Endometrium (tissue), 2 donors: ENCODE measurements at regions not wholly inside any gene's neighbourhood (a gene's known extent, or its start where the extent isn't known, plus 50 kb on each side); places are given as distances from the start of the nearest gene placed in this dataset.

ENCODE experiments used
- FAIRE-seq: peaks from 2 replicates; lab custom pipeline; 2012; peaks lifted over from hg19 to GRCh38; lab: Jason Lieb, UNC
- donor health status: control.
- donor health status: control.

DNA sequence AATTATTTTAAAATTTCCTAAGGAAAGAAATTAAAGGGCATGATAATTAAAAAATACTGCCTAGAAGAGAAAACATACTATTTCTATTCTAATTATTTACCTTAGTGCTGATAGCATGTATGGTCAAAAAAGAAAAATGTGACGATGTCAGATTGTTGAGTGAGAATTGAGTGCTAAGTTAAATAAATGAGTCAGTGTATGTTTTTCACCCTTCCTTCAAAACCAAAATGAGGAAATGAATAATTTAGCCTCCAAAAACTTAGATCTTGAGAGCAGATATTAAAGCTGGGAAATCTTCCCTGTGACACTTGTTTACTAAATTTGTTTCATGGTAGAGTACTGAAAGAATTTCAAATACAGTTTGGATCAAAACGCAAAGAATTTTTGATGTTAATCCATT lies 58.6 kb upstream of the NYAP2 start:
- no peak for FAIRE-seq

DNA sequence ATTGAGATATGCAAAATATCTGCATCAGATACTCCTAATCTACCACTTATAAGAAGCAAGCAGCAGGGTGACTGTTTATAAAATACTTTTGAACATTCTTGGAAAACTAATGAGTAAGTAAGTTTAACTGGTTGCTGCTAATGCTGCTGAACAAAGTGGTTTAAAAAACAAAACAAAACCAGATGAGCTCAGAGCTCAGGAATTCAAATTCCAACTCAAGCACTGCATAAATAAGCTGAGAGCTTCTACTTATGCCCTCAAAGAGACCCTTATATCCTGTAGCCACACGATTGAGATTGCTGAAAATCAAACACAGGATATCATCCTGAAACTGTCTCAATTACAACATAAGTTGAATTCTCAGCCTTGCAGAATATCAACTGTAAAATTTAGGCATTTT lies 62.3 kb upstream of the NYAP2 start:
- FAIRE-seq = no peak

DNA sequence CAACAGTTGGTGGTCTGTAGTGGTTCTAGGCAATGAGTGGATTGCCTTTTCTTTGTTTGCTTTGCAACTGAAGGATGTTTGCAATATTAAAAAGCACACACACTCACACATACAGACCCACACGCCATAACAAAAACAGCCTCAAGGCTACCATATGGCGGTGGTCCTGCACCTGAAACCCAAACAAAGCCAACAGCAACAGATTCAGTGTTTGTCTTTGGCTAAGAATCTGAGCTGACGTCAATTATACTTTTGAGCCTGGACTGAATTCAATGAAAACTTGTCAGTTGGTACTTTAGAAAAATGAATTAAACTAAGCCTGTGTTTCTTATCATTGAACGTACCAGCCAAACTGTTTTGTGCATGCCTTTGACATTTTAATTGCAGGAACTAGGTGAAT lies 65.0 kb upstream of the NYAP2 start:
- FAIRE-seq = no peak

DNA sequence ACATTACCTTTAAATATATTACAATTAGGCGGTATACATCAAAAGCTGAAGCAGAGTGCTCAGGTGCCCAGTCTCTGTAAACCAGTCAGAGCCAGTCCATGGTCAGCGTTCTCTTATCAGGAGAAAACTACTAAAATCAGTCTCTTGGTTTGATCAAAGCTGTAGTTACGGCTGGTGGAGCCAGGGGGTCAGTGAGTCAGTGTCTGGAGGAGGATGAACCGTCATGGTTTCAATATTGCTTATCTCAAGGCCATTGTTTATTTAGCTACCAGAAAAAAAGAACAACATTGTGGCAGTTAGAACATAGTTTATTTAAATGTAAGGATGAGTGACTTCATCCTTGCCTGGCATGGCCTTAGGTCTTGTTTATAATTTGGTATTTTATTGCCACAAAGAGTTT lies 71.3 kb upstream of the NYAP2 start:
- no peak for FAIRE-seq

DNA sequence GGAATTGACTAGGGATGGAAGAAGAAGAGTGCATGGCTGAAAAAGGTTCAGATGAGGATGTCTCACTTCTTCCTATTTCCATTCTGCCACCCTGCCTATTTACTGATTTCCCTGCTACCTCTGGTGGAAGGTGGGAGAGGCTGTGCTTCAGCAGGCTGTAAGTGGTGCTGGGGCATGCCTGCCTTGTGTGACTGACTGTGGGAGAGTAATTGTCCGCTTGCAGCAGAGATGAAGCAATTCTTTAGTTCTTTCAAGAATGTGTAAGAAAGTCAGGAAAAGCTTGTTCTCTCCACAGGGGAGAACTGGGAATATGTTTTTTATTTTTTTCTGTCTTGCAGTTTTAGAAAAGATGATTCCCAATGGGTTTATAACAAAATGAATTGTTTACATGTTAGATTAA lies 72.5 kb upstream of the NYAP2 start:
- no peak for FAIRE-seq

DNA sequence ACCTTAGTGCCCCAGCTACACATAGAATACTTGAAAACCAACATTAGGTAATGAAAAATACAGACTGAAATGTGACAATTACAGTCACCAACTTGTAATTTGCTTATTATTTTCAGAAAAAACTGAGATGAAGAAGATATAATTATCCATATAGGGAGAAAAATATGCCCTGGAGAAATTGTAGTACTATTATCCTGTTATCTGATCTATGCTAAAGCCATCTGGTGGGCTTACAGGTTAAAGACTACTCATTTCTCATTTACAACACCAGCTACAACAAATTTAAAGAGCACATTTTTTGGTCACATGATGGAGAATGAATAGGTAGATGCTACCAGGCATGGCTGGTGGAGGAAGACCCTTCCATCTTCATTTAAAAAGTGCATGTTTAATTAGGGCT lies 79.6 kb upstream of the NYAP2 start:
- no peak for FAIRE-seq

DNA sequence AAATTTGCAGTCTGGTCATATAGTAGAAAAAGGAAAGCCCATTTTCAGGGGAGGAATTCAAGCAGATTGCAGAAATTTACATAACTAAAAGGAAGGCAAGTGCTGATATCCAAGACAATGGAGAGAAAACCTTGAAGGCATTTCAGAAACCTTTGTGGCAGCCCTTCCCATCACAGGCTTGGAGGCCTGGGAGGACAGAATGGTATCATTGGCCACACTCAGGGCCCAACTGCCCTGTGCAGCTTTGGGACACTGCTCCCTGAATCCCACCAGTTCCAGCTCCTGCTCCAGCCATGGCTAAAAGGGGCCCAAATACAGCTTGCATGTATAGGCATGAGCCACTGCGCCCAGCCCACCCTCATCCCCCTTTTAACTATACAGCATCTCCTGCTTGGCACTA lies 81.1 kb upstream of the NYAP2 start:
- FAIRE-seq = no peak

DNA sequence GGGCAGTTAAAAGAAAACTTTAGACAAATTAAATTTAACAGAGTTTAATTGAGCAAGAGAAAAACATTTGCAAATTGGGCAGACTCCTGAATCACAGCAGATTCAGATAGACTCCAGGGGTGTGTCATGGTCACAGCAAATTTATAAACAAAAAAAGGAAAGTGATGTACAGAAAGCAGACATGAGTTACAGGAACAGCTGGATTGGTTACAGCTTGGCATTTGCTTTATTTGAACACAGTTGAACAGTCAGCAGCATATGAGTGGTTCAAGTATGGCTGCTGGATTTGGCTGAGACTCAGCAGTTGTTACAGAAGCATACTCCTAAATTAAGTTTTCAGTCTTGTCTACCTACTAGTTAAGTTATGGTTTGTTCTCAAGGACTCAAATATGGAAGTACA lies 82.3 kb upstream of the NYAP2 start:
- FAIRE-seq = no peak

DNA sequence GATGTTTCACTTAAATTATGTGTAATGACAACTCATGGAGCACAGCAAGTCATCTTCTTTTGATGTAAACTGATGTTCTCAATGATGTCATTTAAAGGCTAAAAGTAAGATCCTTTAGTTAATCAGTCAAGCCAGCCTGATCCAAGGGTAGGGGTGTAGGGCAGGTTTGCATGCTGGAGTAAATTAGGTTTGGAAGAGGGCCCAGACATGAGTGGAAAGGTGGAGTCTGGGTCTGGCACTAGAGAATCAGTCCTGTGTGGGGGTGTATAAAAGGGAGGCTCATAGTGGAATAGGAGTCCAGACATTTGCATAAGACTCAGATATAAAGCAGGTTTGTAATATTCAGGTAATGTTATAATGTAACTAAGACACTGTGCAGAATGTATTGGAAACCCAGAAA lies 88.8 kb upstream of the NYAP2 start:
- FAIRE-seq = no peak

DNA sequence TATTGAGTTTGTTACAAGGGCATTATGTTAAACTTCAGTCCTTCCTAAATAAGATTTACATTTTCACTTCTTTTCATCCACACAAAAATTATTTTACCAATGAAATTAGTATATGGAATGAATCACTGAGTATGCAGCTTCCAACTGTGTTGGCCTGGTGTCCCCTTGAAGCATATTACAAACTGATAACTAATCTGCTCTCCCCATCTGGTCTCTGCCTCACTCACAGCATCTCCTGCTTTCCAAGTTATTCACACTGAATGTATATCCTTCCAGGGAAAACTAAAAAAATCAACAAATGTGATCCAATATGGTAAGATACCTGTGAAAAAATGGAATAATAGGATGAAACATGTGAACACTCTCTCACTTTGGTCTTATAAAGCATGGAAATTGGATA lies 90.0 kb upstream of the NYAP2 start:
- no peak for FAIRE-seq

DNA sequence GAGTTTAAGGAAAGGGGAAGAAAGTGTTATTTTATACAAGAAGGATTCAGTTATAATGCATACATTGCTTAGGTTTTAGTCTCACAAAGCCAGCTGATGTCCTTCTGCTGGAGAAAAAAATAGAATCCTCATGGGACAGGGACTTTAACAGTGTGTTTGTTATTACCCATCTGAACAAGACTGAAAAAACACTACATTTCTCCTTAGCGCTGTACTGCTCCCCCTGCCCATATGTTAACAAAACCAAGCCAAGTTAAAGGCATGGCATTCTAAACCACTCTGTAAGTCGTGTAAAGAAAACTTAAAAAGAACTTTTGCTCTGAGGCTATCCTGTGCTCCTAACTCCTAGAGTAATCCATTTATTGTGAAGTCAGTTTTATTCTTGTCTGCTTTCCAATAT lies 102.6 kb upstream of the NYAP2 start:
- no peak for FAIRE-seq

DNA sequence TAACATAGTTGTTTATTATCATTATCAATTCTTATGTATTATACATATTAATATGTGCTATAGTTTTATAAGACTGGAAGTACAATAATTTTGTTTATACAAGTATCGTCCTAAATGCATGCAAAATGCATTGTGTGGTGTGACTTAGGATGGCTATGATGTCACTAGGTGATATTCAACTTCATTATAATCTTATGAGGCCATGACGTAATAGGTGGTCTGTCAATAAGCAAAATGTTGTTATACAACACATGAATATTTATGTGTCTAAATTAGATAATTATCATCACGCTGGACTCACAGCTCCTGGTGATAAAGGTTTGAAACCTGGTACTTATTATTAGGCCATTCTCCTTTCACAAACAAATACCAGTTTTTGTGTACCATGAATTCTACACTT lies 104.4 kb upstream of the NYAP2 start:
- no peak for FAIRE-seq

DNA sequence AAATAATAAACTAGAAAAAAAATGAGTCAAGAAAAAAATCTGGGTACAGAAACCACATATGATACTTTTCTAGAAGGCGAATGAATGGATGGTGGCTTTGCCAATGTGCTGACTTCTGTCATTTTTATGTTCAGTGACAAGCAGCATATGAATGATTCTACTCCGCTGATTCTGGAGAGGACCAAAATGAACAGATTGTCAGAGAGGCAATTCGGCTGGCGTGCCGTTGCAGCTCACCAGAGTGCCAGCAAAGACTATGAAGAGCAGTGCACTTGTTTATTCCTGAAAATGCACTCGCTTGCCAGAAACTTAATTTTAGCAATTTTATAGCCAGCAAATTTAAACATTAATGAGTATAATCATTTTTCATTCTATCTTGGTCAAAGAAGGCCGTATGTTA lies 105.9 kb upstream of the NYAP2 start:
- FAIRE-seq = no peak

DNA sequence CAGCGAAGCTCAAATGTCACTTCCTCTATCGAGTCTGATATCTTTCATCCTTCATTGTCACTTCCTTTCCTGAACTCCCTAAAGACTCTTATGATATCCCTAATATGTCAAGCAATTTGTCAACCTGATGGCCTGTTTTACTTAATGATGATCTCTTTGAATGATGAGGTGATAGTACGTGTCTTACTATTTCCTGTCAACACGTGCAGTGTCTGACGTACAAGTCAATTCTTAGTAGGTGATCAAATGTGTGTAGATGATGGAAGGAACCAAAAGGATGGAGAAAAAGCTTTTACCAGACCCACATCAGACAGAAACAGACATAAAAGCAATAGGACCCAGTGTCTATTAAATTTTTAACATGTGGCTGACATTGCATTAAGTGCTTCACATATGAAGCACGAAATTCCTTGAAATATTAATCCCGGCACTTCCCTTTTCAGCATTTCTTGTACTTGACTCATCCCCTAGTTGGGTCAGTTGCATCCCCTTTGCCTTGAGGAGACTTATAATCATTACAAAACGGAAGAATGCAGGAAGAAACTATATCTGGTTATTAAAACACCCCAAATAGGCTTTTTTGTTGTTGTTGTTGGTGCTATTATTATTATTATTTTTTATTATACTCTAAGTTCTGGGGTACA lies 108.6 kb upstream of the NYAP2 start:
- no peak for FAIRE-seq

DNA sequence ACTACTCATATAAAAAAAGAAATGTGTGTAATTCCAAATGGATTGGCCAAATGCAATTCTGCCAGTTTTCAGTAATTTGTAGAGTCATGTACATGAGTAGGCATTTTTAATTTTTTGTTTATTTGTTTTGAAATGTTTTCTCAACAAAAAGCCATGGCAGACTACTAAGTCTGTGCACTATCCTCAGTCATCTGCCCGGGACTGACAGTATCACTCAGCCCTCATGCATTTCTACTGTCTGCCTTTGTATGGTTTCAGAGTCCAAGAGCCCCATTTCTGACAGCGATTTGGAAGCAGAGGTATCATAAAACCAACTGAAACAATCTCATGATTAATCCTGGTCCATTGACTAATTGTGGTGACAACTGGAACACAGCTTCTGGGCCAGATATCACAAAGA lies 109.9 kb upstream of the NYAP2 start:
- FAIRE-seq = no peak

DNA sequence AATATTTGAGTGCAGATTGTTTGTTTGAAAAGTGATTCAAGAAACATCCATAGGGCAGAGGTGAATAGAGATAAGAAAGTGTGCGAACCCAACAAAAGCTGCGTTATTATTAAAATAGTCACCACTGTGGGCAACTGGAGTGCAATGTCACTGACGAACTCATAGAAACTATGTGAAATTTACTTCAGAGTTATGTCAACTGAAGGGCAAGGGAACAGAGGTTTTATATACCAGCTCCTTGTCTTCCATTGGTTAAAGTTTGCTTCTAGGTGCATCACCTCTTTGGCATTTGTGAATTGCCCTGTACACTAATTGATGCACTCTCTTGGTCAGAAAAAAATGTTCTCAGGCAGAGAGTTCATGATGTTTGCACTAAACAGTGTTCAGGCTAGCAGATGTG lies 110.5 kb upstream of the NYAP2 start:
- no peak for FAIRE-seq

DNA sequence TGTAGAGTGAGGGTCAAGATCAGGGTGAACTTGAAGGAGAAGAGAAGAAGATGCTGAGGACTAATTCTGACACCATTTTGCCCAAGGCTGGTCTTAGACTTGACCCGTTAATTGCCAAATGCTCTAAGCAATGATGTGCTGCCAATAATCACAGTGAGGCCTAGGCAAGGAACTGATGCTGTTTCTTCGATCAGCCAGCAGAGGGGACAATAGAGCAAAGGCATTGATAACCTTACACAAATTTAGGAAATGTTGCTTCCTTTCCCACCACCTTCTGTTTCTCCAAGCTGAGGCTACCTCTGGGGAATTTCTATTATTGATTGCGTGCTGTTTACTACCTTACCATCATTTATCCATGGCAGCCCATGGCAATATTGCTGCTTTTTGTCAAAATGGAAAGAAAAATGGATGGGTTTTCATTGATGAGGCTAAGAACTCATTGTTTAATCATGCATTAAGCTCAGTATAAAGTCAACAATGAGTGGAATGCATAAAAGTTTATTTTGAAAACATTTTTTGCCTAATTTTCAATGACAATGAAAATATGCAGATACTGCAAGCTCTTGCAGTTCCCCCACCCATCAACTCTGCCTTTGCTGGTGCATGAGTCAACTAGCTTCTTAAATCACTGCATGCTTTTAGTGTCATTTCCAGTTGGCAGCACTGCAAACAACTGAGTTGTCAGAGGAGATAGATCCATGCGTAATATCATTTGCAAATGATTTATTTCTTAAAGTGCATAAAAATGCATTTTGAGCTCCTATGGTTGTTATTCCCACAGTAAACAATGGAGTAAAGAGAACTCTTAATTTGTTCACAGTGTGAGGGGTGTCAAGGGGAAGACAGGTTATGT lies 116.4 kb upstream of the NYAP2 start:
- no peak for FAIRE-seq

DNA sequence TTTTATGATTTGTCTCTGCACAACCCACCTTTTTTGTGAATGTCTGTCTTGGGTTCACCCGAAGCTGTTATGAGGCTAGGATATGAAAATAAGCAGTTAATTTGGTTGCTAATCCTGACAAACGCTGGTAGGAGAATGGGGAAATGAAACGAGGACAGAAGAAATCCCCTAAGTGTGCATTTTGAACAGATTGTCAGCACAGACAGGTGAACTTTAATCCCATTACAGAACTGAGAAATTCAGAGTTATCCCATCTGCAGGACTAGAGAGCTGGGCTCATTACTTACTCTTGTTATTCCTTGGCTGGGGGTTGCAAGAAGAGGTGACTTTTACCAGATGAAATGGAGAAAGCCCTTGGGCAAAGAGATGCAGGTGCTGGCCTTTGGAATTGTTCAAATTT lies 123.3 kb upstream of the NYAP2 start:
- no peak for FAIRE-seq

DNA sequence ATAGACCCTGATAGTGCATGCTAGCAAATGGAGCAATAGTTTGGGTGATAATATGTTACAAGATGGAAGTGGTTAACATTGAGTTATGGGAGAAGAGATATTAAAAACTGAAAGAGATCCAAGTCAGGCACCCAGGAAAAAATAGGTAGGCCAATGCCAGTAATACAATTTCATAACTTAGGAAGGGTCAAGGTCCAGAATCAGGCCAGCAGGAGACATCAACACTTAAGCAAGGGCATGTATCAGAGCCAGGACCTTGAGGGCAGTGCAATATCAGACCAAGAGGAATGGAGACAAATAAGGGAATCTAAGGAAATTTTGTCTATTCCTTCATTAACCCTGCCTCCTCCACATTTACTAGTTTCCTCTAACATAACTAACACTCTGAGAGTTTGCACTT lies 124.1 kb upstream of the NYAP2 start:
- FAIRE-seq = no peak

DNA sequence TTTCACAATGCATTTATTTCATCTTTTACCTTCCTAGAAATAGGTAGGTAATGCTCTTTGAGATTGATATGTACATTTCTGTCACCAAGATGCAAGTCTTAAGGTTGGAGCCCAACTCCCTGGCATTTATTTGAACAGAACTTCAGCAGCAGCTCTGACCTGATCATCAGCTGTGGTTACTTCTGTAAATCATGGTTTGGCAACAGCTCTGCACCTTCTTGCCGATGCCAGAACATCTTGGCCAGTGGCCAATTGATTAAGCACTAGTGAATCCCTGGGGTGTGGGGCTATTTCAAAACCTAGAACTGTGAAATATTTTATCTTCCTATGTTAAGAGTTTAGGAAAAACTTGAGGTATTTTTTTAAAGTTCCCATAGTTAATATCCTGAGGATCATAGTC lies 124.8 kb upstream of the NYAP2 start:
- FAIRE-seq = no peak

DNA sequence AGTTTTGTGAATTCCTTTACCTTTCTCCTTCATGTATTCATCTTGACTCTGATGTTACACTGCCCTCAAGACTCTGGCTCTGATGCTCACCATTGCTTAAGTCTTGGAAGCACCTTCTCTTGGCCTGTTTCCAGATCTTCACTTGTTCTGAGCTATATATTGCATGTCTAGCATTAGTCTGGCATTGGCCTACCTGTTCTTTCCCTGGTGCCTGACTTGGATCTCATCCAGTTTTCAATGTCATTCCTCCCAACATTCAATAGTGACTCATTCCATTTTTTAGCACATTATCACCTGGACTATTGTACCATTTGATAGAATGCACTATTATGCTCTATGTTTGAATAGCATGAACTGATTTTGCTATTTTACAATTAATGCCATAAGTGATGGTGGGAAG lies 127.3 kb upstream of the NYAP2 start:
- no peak for FAIRE-seq

DNA sequence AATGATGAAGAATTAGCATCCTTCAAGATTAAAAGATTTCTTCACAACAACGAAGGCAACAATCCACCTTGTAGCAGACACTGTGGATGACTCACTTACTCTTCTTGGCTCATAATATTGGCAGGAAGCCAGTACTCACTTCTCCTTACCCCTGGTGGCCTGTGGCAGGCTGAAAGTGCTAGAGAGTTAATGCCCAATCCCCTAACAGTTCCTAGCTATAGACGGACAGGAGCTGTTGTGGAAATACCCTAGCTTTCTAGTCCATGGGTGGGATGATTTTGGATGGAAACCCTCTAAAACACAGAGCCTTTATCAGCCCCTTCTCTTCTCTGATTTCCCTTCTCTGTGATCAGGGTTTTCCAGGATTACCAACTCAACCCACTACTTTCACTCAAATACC lies 128.6 kb upstream of the NYAP2 start:
- FAIRE-seq = no peak

DNA sequence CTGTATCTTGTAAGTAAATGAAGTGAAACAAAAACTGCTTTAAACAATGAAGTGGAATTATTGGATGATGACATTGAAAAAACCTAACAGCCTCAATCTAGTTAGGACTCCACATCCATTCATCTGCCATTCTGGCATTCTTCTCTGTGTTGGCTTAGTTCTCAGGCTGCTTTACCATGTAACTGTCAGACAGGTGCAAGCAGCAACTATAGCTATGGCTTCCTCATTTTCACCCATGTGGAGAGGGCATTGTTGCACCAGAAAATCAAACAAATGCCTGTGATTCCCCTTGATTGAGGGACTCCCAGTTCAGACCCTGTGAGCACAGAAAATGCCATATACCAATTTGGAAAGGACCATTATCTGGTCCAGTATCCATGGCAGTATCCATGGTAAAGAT lies 129.5 kb upstream of the NYAP2 start:
- no peak for FAIRE-seq

DNA sequence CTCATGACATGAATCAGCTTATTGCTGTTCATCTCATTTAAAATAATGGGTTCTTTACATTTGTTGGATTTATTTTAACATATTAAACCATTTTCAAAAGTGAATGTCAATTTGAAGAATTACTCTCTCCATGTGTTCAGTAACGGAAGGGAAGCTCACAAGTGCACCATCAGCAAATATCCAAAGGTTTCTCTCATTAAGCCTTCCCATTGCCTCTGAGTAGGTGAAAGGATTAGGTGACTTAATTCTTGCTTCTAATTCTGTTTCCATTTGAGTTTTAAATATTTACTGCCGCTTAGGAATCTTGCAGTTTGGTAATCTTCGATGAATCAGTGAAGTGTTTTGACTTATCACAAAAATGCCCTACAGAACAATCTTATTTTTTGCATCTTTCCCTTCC lies 145.1 kb upstream of the NYAP2 start:
- FAIRE-seq = no peak
